Loucy (cell line): ENCODE measurements at regions not wholly inside any gene's neighbourhood (a gene's known extent, or its start where the extent isn't known, plus 50 kb on each side); places are given as distances from the start of the nearest gene placed in this dataset.

Experiments used
- EZH2phosphoT487 ChIP-seq: fragments of 200-600 bp; IDR thresholded peaks from 2 replicates; pipeline ENCODE4 v1.6.1; 2018; ENCODE audit warnings: antibody characterized with exemption, mild to moderate bottlenecking, moderate library complexity, borderline replicate concordance
- TF ChIP-seq, protein P1 (sequence below): fragments of 200-600 bp; sonication (generic); conservative IDR thresholded peaks from 2 replicates; pipeline ENCODE4 v1.5.1; 2014; ENCODE audit warnings: mild to moderate bottlenecking, antibody characterized with exemption, low read length

DNA sequence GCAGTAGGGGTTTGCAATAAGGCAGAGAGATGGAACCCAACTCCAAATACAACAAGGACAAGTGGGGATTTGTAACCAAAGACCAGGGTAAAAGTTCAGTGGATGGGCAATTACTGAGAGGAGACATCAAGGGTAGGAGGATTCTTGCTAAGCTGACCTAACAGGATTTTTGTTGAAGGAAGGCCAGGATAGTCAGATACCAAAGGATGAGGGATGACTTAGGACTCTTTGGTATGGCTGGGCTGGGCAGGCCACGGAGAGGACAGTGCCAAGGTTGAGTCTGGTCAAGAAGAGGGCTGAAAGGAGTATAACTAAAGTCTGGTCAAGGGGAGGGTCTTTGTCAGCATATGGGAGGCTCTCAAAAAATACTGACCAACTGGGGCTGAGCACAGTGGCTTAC is 85.3 kb upstream of the UBE2E2 start:
- TF ChIP-seq, protein P1, sequence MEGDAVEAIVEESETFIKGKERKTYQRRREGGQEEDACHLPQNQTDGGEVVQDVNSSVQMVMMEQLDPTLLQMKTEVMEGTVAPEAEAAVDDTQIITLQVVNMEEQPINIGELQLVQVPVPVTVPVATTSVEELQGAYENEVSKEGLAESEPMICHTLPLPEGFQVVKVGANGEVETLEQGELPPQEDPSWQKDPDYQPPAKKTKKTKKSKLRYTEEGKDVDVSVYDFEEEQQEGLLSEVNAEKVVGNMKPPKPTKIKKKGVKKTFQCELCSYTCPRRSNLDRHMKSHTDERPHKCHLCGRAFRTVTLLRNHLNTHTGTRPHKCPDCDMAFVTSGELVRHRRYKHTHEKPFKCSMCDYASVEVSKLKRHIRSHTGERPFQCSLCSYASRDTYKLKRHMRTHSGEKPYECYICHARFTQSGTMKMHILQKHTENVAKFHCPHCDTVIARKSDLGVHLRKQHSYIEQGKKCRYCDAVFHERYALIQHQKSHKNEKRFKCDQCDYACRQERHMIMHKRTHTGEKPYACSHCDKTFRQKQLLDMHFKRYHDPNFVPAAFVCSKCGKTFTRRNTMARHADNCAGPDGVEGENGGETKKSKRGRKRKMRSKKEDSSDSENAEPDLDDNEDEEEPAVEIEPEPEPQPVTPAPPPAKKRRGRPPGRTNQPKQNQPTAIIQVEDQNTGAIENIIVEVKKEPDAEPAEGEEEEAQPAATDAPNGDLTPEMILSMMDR: no peak
- TF ChIP-seq EZH2phosphoT487: no peak
